ENCODE measurements at regions not wholly inside any gene's neighbourhood (a gene's known extent, or its start where the extent isn't known, plus 50 kb on each side); places are given as distances from the start of the nearest gene placed in this dataset.
A peak's percentile ranks its signal among the peaks of the same experiment; 100 is the strongest.

DNA sequence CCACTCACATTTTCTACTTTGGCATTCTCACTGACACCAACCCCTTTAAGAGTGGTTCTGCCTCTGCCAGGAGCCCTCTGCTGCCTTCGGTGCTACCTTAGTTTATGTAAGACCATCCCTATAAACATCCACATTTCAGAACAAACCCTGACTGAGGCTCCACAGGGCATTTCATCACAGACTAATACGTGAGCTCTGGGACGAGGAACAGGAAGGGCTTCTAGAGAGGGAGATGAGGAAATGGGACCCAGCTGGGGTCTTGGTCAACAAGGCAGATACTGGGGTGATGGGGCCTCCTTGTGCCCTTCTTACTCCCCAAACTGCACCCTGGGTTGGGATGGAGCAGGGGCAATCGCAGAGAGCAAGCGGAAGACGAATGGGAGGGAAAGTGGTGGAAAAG is 86.5 kb upstream of the FYN start:
- DNase-seq = no peak

DNA sequence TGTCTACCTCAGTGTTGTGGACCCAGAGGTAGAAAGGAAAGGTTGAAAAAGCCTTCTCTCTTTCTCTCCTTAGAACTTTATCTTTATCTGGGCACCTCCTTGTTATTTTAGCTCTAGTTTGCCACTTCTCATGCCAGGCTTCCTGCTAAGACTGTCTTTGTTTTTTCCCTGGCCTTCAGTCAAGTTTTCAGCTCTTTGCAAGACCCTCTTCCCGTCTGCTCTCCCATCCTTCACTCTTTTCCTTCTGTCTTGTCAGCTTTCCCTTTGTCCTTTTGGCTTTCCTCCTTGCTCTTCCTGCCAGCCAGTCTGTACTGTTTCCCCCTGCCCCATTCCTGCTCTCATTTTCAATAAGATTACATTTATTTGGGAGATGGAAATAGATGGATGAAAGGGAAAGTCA is 86.8 kb upstream of the CCN6 start:
- DNase-seq = no peak

DNA sequence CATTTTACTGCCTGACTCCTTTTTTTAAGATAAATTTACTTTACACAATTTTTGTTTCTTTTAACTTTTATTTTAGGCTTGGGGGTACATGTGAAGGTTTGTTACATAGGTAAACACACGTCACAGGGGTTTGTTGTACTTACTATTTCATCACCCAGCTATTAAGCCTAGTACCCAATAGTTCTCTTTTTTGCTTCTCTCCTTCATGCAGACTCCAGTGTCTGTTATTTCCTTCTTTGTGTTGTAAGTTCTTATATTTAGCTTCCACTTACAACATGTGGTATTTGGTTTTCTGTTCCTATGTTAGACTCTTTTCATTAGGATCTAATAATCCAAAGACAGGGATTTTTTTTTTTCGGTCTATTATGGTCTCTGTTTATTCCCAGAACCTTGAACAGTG is 83.5 kb upstream of the CCN6 start:
- DNase-seq = no peak

DNA sequence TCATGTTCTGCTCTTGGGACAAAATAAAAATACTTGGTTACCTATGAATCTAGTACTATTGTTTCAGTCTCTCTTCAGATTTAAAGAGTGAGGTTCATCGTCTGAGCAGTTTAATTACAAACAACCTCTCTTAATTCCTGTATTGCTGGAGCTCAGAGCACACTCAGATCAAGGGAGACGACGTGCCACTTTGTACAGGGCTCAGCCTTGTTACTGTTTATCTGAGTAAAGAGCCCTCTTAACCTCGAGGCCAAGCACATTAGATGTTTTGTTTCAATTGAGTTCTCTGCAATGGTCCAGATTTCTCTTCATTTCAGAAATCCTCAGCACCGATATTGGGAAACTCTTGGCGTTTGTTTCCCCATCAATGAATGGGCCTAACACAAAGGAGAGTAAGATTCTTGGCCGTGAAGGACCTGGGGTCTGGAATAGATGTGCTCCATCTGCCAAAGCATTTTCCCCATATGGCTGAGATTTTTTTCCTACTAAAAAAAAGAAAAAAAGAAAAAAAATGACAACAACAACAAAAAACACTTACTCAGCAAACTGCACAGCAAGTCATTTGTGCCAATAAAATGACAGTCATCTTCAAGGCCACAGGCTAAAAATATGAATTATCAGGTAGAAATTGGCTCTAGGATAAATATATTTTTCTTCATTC is 82.6 kb upstream of the CCN6 start:
- DNase-seq = no peak

DNA sequence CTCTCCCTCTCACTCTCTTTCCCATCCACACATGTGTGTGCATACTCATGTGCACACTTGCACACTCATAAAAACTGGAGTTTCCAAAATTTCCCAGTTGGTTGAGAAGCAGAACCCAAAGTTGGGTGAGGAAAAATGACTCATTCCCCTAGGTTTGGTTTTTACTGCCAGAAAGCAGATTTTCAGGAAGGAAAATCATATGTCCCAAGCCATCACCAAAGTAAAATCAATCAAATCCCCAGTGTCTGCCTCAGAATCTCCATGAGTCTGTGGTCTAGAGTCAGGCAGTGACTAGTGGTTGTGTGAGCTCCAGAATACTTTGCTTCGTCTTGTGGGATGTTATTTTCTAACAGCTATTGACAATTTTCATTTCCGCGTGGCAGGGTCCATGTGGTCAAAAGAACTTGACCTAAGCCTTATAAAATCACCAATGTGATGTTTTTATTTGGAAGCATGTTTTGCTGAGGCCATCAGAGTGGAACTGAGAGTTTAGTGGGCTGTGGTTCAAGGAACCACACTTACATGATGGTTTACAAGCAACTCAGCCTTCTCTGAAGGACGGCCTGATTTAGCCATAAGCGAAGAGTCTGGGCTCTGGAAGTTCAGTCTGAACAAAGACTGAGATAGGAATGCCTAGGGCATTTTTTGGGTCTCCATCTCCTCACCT is 81.9 kb upstream of the CCN6 start:
- DNase-seq = no peak

DNA sequence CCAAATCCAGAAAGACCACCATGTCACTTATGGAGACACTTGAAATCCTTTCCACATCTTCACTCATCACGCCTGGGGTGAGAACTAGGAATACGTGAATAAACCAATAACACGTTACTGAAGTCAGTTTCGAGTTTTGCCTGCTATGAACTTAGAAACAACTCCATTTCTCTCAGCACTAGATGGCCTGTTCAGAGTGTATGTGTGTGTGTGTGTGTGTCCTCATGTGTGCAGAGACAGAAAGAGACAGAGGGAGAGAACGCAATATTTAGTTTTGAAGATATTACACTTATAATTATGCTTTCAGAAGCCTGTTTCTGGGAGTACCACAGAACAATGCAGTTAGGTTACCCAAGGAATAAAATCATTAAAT is 81.2 kb upstream of the CCN6 start:
- no peak for DNase-seq

DNA sequence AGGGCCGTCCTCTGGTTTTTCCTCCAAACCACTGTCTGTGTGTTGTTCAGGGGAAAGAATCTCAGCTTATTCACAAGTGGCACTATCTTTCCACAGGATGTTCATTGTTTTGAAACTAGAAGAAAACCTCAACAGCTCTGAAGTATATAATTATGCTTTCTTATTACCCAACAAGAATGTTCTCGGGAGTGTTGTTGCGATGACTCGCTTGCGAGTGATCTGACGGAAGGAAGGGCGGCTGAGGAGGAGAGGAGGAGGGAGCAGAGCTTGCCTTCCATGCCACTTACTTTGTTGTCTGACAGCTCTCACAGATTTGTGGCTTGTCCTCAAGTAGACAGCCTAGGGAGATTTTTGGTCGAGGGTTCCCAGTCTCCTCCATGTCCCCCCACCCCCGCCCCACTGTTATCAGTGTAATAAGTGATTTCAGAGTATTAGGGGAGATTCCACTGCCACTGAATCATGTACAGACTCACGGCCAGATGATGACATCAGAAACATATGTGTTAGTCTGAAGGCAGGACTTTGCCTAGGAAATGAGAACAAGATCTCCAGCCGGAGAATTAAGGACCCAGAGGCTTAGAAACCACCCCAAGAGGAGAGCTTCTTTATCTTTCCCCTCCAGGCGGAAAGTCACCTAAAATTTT is 80.7 kb upstream of the CCN6 start:
- DNase-seq = no peak

DNA sequence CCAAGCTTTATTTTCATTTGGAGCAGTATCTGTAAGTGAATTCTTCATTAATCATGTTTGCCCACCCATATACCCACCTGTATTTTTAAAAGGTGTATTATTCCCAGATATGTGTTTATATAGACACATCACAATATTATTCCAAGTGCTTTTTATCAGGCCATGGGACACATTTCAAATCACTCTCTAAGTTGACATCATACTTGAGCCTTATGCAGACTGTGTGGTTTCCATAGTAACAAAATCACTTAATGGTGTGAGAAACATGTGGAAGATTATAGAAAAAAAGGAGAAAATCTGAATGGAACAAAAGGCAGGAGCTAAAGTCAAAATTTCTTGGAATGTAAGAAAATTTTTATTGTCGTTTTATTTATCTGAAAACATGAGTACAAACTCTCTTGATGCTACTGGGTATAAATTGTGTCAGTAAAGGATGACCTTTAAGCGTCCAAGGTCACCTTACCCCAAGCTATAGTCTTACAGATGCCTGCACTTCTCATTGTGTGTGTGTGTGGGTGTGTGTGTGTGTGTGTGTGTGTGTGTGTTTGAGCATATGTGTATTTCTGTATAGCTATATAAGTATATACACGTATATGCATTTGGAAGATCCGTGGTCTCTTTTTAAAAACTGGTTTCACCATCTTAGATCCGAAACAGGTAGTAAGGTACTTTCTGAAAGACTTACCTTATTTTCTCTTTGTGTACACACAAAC is 79.8 kb upstream of the CCN6 start:
- DNase-seq = no peak

DNA sequence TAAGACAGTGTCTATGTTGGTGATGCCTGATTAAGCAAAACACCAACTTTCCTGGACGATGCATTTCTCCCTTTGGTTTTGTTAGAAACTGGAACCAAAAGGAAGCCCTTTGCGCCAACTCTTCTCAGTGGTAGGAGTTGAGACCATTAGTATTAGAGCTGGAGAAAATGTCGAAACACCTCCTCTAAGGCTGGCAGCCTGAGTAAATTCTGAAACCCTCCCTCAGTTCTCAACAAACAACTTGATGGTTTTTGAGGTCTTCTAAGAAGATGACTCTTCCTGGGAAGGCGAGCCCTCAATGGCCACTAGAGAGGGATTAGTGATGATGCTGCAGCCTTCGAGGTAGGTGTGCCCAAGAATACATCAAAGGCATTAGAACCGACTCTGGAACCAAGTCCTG is 78.4 kb upstream of the CCN6 start:
- no peak for DNase-seq

DNA sequence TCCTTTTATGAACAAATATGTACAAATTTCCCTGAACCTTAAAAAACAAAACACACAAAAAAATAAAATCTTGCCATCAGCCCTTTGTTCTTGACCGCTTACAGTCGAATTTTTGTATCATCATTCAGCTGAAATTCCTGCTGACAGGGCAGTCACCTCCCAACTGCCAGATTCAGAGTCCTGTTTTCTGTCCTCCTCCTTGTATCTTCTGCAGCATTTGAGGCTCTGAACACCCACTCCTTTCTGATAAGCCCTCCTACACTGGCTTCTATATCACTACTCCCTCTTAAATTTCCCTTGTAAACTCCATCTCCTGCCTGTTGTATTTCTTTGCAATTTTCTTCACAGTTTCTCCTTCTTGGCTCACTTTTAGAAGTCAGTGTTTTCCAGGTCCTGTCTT is 77.8 kb upstream of the CCN6 start:
- DNase-seq = no peak

DNA sequence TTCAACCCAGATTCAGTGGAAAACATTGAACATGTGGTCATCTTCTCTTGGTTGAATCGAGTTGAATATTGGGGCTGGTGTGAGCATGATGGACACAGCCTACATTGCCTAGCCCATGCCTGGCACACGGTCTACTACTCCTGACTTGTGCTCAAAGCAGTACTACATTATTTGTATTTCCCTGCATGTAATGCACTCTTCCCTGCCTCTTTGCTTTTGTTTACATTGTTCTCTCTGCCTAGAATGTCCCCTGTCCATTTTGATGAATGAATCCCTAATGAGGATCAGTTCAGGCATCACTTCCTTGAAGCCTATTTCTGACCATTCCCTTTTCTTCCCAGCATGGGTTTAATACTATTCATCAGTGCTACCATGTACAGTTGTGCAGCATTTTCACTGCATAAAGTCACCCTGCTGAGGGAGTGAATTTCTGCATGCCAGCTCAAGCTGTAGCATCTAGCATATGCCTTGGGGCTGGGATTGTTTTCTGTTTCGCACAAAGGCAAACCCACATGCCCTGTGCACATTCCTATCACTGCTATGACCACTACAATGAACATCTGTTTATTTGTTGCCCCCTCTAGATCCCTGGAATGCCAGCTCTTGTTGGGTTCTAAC is 75.3 kb upstream of the CCN6 start:
- peak; percentile 35 for DNase-seq

DNA sequence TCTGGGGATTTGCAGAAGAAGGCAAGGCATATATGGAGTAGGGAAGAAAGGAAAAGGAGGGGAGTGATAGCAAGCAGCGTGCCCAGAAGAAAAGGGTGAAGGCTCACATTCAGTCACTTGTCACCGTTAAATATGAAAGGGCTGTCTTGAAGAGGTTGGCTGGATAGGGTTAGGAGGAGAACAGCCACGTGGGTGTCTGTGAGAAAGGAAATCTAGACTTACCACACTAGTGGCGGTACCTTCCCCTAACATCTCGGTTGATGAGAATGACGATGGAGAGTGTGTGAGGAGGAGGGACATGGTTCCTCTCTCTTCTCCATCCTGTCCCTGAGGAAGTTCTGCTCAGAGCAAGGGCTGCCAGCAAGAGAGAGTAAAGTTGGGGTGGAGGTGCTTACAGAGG is 74.3 kb upstream of the CCN6 start:
- DNase-seq = no peak

DNA sequence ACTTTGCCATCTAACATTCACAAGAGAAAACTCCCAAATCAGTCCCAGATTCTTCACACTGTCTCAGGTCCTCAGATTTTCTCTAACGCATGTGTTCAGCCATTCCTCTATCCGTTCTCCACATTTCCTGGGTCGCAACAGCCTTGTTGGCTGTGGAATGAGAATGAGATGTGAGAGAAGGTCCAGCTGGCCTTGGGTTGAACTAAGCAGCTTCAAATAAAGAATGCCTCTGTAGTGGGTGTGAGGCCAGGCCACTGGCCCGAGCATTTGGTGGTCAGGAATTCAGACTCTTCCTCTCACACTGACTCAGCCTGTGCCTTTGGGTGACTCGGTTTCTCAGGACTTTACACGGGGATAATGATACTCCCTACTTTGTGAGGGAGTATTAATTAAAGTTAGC is 73.8 kb upstream of the CCN6 start:
- DNase-seq = no peak

DNA sequence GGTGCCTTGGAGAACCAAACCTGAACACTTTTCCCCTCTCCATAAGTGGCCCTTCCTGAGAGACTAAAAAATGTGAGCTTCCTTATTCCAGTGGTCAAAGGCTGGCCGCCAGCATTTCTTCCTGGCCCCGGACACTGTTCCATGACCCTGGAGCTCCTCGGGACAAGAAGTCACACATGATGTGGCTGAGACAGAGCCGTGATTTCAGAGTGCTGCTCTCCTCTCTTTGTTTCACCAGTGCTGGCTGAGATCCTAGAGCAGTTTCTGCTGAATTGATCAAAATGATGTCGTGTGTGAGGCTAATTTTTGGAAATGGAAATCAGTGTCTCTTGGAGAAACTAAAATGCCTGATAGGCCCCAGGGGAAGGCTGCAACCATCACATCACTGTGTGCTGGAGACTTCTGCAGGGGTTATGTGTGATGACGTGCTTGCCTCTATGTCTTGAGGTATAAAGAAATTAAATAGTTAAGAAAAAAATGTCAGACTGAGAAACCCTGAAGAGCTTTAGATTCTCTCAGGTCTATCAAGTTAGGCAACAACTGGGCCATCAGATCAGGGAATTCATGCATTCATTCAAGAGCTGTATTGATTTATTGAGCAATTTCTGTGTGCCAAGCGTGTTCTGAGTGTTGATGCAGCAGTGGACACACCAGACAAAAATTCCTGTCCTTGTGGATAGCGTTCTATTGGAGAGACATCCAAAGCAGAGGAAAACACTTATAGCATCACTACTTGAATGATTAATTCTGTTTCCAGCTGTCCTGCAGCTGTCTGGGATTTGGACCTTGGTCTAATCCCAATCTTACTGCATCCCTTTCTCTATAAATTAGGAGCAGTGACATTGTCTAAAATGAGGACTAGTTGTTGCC is 72.7 kb upstream of the CCN6 start:
- DNase-seq = no peak

DNA sequence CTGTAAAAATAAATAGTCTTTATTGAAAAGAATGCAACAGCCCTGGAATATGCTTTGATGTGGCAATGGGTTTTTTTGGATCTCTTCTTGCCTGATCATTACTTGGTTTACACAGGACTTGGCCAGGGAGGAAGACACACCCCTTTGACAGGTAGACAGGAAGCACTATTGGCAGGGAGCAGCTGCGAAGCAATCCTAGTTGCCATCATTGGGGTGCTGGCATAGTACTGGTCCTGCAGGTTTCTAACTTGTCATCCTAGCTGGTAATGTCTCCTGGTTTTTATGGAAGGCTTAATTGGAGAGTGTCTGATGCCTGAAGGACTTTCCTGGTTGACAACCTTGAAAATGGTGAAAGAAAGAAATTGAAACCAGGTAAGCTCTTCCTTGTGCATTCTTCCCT is 71.2 kb upstream of the CCN6 start:
- peak; percentile 44 for DNase-seq

DNA sequence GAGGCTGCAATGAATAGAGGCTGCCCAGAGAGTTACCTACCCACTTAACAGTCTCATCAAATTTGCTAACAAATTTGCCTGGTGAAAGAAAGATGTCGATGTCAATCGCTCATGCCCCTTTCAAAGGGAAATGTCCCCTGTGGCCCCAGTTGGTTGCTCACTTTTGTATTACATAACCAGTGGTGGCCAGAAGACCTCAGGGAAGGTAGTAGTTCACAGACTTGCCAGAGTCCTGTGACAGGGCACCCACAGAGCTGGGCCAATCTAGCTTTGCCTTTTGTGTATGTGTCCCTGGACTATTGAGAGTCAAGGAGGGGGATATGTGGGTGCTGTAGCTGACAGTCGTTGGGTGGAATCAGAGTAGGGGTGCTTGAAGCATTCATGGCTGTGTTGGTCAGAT is 70.7 kb upstream of the CCN6 start:
- no peak for DNase-seq

DNA sequence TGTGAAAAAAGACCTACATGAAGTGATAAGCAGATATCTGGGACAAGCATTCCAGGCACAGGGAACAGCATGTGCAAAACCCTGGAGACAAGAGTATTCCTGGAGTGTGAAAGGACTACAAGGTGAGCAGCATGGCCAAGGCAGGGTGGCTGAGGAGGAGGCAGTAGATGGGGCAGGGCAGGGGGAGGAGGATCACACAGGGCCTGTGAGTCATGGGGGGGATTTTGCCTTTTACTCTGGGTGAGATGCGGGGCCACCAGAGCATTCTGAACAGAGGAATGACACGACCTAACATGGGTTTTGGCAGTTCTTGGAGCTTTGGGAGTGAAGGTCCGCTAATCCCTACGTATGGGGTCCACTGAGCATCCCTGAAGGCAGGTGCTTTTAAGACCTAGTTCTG is 69.8 kb upstream of the CCN6 start:
- DNase-seq = no peak

DNA sequence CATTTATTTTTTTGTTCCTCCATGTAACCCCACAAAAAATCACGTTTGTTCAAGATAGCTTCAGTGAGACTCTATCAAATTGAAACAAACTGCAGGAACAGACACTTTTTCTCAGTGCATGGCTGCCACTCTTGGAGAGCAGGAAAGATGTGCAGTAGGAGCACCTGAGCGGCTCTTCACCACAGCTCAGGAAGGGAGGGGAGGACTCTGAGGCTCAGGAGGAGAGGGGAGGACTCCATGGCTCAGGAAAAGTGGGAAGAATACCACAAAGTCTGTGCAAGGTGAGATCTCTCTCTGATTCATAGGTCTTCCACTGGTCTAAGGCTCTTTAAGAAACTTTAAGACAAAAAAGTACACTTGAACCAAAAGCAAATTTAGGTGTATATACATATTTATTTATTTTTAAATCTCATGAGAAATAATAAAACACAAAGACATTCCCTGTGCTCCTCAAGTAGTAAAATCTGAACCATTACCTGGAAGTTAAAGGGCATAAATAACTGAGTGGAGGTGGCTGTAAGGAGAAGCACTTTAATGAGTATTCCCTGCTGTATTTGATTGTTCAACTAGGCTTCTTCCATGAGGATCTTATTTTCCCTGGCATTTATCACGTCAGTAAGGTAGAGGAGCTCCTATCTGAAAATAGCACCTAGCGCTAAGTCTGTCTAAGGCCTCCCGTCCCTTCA is 69.2 kb upstream of the CCN6 start:
- DNase-seq = no peak

DNA sequence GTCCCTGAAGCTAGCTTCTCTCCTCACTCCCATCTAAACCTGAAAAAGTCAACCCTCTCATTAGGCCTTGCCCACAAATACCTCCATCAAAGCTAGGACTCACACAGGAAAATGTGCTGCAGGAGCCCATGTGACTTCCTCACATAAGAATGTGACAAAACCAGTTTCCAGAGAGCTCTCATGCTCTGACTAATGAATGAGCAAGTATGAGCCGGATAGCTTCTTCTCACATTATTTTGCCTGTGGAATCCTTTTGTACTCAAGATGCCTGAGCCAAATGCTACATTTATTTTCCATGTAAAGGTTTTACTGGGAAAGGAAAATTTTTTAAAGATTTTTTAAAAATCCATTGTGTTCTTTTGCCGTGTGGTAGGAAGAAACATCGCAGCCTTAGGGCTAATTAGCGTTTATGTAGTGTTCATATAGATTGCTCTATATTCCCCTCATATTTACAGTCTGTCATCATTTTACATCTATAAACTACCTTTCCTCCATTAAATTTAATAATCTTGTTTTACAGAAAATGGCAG is 68.6 kb upstream of the CCN6 start:
- DNase-seq = peak; percentile 58

DNA sequence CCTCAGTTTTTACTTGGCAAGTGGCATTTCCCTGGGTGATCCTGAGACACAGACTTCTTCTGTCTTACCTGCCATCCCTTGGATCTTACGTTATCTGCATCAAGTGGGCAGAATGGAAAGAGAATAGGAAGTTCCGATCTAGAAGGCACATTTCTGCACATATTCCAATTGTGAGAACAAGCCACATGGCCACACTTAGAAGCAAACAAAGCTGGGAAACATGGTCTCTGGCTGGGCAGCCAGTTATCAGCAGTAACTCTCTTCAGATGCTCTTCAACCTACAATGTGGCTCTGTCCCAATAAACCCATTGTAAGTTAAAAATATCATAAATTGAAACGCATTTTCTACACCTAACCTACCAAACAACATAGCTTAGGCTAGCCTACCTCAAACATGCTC is 67.3 kb upstream of the CCN6 start:
- DNase-seq = no peak

DNA sequence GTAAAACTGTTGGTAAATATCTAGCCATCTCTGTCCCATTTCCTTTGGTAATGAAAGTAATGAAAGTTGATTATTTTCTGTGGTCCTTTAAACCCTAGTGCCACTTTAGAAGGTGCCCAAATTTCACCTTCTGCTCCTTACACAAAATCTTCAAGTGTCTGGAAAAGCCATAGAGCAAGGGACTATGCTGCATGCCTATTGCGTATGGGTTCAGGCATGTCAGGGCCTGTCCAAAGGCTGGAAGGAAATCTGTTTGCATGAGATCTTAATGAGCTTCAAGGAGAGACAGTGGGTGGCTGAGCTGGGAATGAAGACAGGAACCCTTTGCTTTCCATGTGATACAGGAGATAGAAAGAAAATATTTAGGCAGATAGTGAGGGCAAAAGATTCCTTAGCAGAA is 66.6 kb upstream of the CCN6 start:
- no peak for DNase-seq

DNA sequence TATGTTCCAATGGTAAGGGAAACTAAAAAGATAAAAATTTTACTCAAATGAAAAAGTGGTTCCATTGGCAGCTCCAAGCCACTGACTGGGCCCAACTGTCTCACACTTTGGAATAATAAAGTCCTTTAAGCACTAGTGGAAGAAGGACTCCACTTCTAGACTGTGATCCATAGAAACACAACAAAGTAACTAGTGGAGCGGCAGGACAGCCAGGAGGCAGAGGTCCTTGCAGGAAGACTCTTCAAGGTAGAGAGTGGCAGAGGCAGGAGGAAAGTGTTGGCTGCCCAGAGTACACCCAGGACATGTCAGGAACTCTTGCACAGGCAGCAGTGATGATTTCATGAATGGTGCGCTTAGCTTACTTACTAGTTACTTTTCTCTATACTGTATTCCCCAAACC is 65.0 kb upstream of the CCN6 start:
- no peak for DNase-seq
